HuH-7 (cell line): ENCODE measurements at regions not wholly inside any gene's neighbourhood (a gene's known extent, or its start where the extent isn't known, plus 50 kb on each side); places are given as distances from the start of the nearest gene placed in this dataset.

Source experiments
- DNase-seq: peaks from one replicate; pipeline ENCODE4 v3.0.0; 2011; ENCODE audit warnings: low spot score

GRCh38 chr14:34039428-34040047, 88.7 kb upstream of the EGLN3 start:
- DNase-seq: no peak

DNA sequence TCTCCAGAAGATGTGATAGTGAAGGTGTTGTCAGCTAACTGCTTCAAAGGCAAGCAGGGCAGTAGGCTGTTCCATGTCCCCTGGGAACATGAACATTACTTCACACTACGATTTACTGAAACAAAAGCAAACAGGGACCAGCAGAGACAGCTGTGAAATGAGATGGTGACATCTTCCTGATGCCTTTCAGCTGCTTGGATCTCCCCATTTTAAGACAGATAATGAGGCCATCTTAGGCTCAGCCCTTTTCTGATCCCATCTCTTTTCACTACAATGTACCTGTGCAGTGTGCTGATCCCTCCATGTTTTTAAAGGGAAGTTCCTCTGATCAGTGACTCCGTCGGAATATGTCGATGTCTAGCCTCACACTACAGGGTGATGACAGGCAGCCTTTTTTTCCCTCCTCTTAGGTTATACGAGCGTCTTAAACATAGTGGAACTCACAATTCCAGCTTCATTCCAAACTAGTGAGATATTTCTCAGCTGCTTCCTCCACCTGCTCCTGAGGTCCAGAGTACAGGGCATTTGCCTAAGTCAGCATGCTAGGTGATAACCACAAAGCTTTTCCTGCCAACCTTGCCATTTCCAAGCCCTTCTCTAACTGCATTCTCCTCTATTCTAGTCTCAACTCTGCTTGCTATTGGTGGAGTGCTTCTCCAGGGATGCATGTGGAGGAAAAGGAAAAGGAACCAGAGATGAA, 87.6 kb upstream of the EGLN3 start:
- DNase-seq: no peak

DNA sequence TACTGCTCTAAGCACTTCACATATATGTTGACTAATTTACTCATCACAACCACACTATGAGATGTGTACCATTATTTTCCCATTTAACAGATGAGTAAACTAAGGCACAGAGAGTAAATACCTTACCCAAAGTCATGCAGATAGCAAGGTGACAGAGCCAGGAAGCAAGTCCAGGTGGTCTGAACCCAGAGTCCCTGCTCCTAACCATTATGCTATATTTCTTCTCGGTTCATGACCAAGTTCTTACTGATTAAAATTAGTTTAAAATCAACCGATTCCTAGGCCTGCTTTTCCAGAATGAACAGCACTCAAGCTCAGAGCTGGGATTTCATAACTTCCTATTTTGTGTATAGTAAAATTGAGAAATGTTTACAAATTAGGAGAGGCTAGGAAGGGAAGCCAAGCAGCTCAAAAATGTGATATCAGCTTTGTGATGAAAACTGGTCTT, 85.5 kb upstream of the EGLN3 start:
- DNase-seq: no peak

DNA sequence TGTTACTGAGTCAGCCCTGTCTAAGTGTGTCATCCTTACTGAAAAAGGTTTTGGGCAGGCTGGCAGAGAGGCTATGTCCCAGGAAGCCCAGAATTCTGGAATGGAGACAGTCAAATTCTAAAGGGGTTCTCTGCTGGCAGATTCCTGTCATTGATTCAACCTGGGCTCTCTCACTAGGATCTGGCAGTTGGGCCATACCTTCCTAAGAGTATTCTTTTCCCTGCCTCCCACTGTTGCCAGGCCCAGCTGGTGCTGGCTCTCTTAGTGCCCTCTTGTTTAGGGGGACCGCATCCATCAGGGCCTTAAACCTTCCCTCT, 85.0 kb upstream of the EGLN3 start:
- DNase-seq: no peak

- no peak for DNase-seq
Measured at GRCh38 chr14:34035177-34035933, 84.5 kb upstream of the EGLN3 start.

GRCh38 chr14:34034447-34035176, 83.7 kb upstream of the EGLN3 start:
- DNase-seq: no peak

GRCh38 chr14:34032720-34033119, 81.8 kb upstream of the EGLN3 start:
- no peak for DNase-seq

- DNase-seq: no peak
Measured at GRCh38 chr14:34030864-34031263, 80.0 kb upstream of the EGLN3 start.

DNA sequence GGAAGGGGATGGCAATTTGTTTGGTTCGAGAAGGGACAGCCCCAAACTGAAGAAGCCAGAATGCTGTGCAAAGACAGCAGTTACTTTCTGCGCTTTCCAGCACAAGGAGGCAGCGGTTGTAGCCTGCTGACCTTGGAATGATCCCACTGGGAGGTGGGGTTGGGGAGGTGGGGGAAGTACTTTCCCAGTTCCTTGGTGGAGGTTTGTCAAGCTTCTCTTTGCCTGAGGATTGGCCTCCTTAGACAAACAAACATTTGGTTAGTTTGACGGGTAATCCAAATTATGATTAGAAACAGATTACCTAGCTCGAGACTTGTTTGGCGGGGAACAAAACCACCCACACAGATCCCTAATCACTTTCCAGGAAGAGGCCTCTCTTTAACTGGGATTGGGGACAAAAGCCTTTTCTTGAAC, 79.1 kb upstream of the EGLN3 start:
- no peak for DNase-seq

DNA sequence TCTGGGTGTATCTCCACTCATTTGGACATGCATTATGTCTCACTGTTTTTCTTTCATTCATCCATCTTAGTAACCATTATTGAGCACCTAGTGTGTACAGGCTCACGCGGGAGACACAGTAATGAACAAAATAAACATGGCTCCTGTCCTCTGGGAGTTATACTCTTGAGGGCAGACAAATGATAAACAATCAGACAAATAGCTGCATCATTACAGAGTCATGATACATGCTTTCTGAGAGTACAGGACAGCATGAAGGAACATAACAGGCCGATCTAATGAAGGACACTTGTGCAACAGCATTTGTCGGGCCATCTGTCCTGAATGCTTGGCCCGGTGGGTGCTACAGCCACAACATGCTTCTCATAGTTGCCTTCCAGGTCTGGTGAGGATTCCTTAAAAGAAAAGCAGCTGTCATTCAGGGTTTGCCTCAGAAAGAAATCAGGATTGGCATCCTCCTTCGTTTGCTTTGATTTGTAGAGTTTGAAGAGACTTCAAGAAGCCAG, 77.2 kb upstream of the EGLN3 start:
- DNase-seq: no peak

GRCh38 chr14:34027130-34027989, 76.5 kb upstream of the EGLN3 start:
- DNase-seq: no peak

GRCh38 chr14:34025325-34026017, 74.6 kb upstream of the EGLN3 start:
- no peak for DNase-seq

- no peak for DNase-seq
Measured at GRCh38 chr14:34024768-34025144, 73.9 kb upstream of the EGLN3 start.

GRCh38 chr14:34023824-34024767, 73.2 kb upstream of the EGLN3 start:
- peak; percentile 18 for DNase-seq

DNA sequence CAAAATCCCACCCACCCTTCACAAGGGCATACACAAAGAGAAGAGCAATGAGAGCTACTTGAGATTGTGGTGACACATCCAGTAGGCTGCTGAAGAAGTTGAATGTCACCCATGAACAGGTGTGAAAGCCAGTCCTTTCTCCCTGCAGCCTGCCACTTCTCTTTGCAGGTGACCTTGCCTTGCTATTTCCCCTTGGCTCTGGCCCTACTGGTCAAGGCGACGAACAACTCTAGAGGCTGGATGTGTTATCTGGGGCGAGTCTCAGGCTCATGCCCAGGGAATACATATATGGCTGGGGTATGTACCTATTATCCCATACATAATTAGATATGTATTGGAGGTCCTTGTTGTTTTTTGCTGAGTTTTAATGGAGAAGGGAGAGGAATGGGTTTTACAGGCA, 70.2 kb upstream of the EGLN3 start:
- DNase-seq: no peak

GRCh38 chr14:34020014-34020413, 69.1 kb upstream of the EGLN3 start:
- DNase-seq: no peak

DNA sequence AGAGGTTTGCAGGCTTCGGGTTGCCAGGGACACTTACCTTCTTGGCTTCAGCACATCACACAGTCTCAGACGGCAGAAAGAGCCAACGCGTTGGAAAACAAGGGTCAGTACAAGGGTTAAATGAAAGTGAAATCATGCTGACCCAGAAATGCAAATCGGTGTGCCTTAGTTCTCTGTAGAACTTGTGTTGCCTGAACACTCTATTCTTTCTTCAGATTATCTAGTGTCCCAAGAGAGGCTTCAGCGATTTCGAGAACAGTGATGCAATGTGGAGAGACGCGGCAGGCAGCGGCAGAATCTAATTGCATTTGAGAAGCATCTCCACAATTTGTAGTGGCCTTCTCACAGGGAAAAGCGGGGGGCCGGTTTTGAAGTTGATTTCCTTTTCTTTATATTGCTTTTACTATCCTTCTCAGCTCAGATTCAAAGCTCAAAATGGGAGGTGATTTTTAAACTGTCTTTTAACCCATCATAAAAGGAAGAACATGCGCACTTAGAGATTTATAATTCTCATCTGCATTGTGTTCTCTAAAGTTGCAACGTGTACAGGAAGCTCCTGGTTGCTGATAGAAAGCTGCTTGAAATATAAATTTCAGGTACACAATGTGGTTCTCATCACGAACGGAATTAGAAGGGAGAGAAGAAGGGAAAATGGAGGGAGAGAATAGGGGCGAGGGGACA, 67.8 kb upstream of the EGLN3 start:
- no peak for DNase-seq

GRCh38 chr14:34018125-34018524, 67.3 kb upstream of the EGLN3 start:
- DNase-seq: no peak

GRCh38 chr14:34015383-34015782, 64.5 kb upstream of the EGLN3 start:
- no peak for DNase-seq
